Right renal cortex interstitium (tissue), 3 donors: ENCODE measurements at regions not wholly inside any gene's neighbourhood (a gene's known extent, or its start where the extent isn't known, plus 50 kb on each side); places are given as distances from the start of the nearest gene placed in this dataset.
"Not testable (repeated sequence)": the region's sequence is repeated elsewhere in the genome, so short reads cannot be mapped to it uniquely, and the experiment has no call there.

Experiments
- DNase-seq, 3 donors: peaks; one replicate each; pipeline ENCODE4 v3.0.0-alpha.2; 2013; ENCODE audit warnings: low read depth in 3 of 3, low spot score in 2 of 3

GRCh38 chr1:148285946-148286345 is 133.9 kb upstream of the NBPF11 start:
- not testable (repeated sequence) for DNase-seq

DNA sequence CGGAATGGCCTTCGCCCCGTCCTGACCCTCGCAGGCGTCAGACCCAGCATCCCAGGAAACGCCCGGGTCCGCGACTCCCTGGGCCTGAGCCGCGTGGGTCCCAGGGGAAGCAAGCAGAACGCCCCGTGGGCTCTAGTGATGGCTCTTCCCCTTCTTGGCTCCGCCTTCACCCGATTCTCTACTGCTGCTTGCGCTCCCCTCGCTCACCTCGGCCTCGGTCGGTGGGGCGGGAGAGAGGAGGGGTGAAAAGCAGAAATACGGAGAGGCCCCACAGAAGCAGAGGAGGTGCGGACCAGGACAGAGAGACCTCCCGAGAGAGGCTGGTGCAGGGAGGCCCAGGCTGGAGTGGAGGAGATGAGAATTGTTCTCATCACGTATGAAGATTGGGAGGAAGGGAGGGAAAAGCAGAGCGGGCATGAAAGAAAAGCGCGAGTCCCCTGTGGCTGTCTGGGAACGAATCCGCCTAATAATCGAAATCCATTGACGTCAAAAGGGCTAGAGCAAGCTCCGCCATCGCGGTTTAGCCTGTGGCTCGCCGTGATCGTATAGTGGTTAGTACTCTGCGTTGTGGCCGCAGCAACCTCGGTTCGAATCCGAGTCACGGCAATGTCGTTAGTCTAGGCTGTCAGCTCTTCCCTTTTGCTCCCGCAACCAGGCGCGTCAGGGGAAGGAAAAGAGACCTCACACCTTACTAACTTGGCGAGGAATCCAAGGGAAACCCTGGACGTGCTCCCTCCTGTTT is 128.9 kb upstream of the NBPF11 start:
- not testable (repeated sequence) for DNase-seq

- DNase-seq: not testable (repeated sequence)
These were observed 127.0 kb upstream of the NBPF11 start for GRCh38 chr1:148279002-148279542.

GRCh38 chr1:148277865-148278279 is 125.8 kb upstream of the NBPF11 start:
- not testable (repeated sequence) for DNase-seq

DNA sequence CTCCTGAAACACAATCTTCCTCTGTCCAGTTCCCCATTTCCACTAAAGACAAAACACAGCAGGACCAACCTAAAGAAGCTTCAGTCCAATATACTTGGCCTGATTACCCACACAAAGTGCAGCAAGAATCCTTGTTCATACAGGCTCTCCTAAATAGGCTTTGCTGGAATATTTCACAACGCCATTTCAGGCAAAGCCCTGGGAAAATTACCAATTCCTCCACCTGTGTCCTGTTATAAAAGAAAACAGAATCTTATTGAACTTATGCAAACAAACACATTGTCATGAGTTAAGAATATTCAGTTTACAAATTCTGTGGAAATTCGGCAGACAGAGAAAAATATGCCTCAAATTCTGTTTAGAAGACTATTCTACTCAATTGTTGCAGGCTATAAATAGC is 115.0 kb upstream of the NBPF11 start:
- not testable (repeated sequence) for DNase-seq

DNA sequence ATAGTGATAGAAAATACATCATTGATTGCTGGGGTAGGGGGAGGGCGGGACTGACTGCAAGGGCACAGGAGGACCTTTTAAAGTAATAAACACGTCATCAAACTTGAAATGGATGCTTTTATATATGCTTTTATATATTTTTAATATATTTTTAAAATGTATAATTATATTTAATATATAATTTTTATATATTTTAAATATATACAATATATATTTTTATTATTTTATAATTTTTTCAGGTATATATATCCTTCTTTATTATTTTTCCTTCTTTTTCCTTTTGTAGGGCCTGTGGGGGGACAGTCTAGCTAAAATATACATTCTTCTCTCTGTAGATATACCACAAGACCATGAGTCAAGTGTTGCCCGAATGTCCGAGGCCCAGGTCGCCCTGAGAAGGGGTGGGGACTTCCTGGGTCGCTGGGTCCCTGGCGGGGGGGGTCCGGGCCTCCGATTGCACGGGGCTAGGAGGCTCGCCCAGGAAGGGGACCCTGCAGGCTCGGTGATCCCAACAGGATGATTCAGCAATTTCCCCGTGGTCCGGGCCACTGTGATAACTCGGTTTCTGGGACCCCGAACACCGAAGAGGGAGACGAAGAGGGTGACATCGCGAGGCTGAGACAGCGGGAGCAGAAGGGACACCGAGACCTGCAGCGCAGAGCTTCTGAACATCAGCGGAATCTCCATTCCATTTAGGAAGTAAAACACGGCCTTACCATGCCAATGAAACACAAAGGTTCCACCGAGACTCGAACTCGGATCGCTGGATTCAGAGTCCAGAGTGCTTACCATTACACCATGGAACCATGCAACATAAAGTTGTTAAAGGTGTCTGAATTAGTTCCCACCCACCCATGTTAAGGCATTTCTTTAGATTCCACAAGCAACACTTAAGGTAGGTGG is 112.5 kb upstream of the NBPF11 start:
- DNase-seq: no peak

DNA sequence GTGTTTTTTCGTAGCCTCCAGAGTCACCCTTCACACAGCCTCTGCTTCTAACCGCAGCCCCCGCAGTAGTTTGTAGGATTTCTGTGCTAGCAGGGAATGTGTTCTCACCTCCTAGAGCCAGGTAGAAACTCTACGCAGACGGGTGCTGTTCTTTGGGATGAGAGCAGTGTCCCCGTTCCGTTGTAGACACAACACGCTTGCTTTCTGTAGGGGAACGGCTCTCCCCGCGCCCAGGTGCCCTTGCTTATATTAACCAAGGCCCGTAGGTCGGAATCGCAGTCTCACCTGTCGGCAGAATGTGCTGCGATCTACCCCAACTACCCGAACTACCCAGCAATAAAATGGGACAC is 111.8 kb upstream of the NBPF11 start:
- no peak for DNase-seq

DNA sequence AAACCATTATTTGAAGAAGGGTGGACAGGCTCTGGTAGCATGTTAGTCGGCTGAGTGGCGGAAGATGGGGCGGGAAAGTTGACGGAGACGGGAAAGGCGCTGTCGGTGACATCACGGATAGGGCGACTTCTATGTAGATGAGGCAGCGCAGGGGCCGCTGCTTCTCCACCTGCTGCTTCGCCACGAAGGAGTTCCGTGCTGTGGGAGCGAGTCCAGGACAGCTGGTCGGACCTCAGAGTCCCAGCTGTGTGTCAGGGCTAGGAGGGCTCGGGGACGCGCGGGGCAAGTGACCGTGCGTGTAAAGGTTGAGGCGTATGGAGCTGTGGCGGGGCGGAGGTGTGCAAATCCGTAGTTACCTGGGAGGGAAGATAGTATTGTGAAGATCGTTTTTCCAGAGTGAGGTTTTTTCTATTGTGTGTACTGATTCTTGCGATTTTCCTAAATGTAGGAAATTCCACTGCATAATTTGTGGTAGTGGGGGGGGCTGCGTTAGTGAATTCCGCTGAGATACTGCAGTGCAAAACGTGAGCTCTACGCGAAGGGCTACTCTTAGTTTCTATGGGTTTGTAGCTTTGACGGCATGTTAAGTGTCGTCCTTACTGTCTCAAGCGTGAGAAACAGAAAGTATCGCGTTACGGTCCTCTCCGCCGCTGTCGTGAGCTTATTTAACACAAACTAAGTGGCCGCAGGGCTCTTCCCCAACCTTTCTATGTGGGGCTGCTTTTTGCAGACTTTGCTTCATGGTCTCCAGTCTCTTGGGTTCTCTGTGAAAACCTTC is 111.2 kb upstream of the NBPF11 start:
- peak; percentile 62 to 76 (median 71) for DNase-seq

DNA sequence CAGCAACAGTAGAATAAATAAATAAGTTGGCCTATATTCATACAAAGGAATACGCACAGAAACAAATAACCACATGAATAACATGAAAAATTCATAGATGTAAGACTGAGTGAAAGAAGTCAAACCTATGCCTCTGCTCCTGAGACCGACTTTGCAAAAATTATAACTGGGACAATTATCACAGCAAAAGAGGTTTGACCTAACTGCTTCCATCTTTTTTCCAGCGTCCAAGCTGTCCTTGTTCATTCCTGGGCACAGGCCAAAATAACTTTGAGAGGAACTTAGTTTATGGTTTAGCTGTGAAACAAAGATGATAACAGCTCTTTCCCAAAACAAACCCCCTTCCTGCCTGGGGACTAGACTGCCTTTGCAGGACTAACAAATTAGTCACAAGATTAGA is 109.6 kb upstream of the NBPF11 start:
- not testable (repeated sequence) for DNase-seq

DNA sequence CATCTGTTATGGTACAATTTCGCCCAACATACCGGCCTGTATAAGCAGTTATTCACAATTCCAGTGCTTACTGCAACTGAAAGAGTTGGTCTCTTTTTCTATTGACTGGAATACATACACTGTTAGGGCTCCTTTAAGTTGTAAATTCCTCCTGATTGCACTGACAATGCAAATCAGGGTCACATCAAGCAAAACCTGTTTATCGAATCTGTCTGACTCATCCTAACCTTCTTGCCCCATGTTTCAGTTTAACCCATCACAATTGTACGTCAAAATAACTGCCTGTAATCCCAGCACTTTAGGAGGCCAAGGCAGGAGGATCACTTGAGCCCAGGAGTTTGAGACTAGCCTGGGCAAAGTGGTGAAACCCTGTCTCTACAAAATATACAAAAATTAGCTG is 105.8 kb upstream of the NBPF11 start:
- not testable (repeated sequence) for DNase-seq

DNA sequence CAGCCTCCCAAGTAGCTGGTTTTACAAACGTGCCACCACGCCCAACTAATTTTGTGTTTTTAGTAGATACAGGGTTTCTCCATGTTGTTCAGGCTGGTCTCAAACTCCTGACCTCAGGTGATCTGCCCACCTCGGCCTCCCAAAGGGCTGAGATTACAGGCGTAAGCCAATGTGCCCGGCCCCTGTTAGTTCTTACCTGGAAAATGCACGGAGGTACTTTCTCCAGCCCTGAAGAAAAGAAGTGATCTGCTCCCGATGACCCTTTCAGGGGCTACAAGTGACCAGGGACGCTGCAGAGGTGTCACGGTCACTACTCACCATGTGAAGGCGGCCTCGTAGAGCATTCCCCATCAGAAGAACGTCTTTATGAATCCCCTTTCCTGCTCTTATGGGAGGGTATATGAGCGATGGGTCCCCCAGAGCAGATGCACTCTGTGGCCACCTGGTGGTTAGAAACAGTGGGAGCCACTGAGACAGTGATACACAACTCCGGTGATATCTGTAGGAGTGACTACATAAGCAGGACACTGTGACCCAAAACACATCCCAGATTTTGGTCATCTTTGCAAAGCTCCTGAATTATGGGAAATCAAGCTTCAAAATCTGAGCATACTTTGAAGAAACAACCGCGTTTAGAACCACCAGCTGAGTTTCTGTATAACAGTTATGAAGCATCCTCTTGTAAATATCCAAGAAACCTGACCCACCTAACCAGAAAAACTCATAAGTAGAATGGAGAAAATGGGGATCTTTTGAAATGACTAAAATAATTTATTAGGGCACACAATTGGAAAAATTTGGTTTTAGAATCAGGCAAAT is 102.7 kb upstream of the NBPF11 start:
- not testable (repeated sequence) for DNase-seq

GRCh38 chr1:148253808-148254207 is 101.7 kb upstream of the NBPF11 start:
- DNase-seq: not testable (repeated sequence)

- DNase-seq: not testable (repeated sequence)
These were observed 96.7 kb upstream of the NBPF11 start for GRCh38 chr1:148248798-148249197.

GRCh38 chr1:148246258-148246861 is 94.3 kb upstream of the NBPF11 start:
- not testable (repeated sequence) for DNase-seq

- DNase-seq: not testable (repeated sequence)
These were observed 93.8 kb upstream of the NBPF11 start for GRCh38 chr1:148245843-148246242.

DNA sequence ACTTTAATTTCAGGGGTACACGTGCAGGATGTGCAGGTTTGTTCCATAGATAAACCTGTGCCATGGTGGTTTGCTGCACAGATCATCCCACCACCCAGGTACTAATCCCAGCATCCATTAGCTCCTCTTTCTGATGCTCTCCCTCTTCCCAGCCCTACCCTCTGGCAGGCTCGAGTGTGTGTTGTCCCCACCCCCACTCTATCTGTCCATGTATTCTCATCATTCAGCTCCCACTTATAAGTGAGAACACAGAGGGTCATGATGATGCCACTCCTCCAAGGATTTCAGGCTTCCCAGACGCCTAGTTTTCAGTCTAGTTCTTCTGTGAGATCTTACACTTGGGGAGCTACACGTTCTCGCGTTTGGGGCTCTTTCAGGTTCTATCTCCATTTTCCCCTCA is 93.4 kb upstream of the NBPF11 start:
- DNase-seq: not testable (repeated sequence)

- DNase-seq: not testable (repeated sequence)
These were observed 81.2 kb upstream of the NBPF11 start for GRCh38 chr1:148233250-148233649.

DNA sequence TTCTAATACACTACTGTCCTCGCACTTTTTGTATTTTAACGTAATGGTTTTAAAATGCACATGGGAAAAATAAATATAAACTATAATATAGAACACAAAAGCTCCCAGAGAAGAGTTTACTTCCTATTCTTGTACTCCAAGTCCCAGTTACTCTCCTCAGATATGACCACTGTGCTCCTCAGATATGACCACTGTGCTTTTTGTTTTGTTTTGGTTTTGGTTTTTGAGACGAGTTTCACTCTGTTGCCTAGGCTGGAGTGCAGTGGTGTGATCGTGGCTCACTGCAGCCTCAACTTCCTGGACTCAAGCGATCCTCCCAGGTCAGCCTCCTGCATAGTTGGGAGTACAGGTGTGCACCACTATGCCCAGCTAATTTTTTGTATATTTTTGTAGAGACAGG is 76.8 kb upstream of the NBPF11 start:
- DNase-seq: not testable (repeated sequence)

- DNase-seq: not testable (repeated sequence)
These were observed 70.5 kb upstream of the NBPF11 start for GRCh38 chr1:148222399-148223159.
